ENCODE measurements at regions not wholly inside any gene's neighbourhood (a gene's known extent, or its start where the extent isn't known, plus 50 kb on each side); places are given as distances from the start of the nearest gene placed in this dataset.

DNA sequence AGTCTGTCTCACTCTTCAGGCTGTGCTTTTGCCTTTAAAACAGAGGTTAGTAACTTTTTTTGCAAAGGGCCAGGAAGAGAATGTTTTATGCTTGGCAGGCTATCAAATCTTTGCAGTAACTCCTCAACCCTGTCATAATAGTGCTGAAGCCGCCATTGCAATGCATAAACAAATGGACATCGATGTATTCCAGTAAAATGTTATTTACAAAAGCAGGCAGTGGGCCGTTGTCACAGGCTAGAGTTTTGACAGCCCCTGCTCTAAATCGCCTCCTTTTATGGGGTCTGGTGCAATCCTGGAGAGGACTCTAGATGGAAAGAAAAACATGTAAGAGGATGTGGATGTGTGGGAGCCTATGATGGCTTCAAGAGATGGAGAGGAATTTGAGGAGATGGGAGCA, 568.3 kb downstream of the TYW1 start:
- H3K36me3 ChIP-seq (ENCODE audit: control insufficient read depth, insufficient read depth, low read length) = no peaks in the 10 kb centered on the region
- 80% methylated on average over 4 of the region's 4 CpGs for WGBS (ENCODE audit: insufficient coverage)
- H3K4me1 ChIP-seq (ENCODE audit: control insufficient read depth, insufficient read depth, low read length) = no peaks in the 10 kb centered on the region
- Mint-ChIP-seq H3K27ac (no peak overlapping the region), H3K4me1 (no peaks in the 10 kb centered on the region), H3K27me3 (ENCODE audit: low read depth in 2 of 2) (no peaks in the 10 kb centered on the region), H3K9me3 (peaks cover 2 to 7% of the 10 kb centered on the region in 2 donors), H3K4me3 (no peak overlapping the region), H3K36me3 (no peaks in the 10 kb centered on the region)
- intact Hi-C loops (cut with micrococcal nuclease) = no loop called here
- DNase-seq (no peak), ATAC-seq (no peak)
- TF ChIP-seq, protein P1, sequence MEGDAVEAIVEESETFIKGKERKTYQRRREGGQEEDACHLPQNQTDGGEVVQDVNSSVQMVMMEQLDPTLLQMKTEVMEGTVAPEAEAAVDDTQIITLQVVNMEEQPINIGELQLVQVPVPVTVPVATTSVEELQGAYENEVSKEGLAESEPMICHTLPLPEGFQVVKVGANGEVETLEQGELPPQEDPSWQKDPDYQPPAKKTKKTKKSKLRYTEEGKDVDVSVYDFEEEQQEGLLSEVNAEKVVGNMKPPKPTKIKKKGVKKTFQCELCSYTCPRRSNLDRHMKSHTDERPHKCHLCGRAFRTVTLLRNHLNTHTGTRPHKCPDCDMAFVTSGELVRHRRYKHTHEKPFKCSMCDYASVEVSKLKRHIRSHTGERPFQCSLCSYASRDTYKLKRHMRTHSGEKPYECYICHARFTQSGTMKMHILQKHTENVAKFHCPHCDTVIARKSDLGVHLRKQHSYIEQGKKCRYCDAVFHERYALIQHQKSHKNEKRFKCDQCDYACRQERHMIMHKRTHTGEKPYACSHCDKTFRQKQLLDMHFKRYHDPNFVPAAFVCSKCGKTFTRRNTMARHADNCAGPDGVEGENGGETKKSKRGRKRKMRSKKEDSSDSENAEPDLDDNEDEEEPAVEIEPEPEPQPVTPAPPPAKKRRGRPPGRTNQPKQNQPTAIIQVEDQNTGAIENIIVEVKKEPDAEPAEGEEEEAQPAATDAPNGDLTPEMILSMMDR (IDR thresholded peaks at IDR 0.05) = no peak
- H3K27me3 ChIP-seq (ENCODE audit: control insufficient read depth, insufficient read depth, low read length) = no peaks in the 10 kb centered on the region
- H3K9me3 ChIP-seq (ENCODE audit: control insufficient read depth, insufficient read depth, low read length) = no peaks in the 10 kb centered on the region
- H3K4me3 ChIP-seq (ENCODE audit: low read length) = no peak overlapping the region
- no peak overlapping the region for H3K27ac ChIP-seq (ENCODE audit: low read length)

DNA sequence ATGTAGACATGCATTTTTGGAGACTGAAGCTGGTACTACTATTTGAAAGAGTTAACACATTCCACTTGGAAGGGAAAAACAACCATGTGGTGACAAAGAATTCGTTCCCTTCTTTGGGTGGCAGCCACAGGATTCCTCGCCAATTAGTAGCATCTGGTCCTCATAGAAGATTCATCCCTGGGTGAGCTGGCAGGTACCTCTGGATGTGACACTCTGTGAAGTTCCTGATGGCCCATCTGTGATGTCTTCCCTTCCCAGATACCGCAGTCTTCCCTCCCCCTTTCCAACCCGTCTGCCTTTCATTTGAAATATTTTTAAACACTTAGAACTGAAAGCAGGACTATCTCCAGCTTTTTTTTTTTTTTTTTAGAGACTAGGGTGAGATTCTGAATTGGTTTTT, 569.5 kb downstream of the TYW1 start:
- 68% methylated on average over 4 of the region's 4 CpGs for WGBS (ENCODE audit: insufficient coverage)
- H3K4me3 ChIP-seq (ENCODE audit: low read length) = no peak overlapping the region
- Mint-ChIP-seq H3K4me3 (no peak overlapping the region), H3K4me1 (no peaks in the 10 kb centered on the region), H3K27ac (no peak overlapping the region), H3K27me3 (ENCODE audit: low read depth in 2 of 2) (no peaks in the 10 kb centered on the region), H3K9me3 (peaks cover 4 to 10% of the 10 kb centered on the region in 2 donors), H3K36me3 (no peaks in the 10 kb centered on the region)
- intact Hi-C loops (cut with micrococcal nuclease) = no loop called here
- H3K27ac ChIP-seq (ENCODE audit: low read length) = no peak overlapping the region
- TF ChIP-seq, protein P1 (IDR thresholded peaks at IDR 0.05) = no peak
- no peaks in the 10 kb centered on the region for H3K4me1 ChIP-seq (ENCODE audit: control insufficient read depth, insufficient read depth, low read length)
- ATAC-seq = no peak
- no peak for DNase-seq
- no peaks in the 10 kb centered on the region for H3K9me3 ChIP-seq (ENCODE audit: control insufficient read depth, insufficient read depth, low read length)
- H3K36me3 ChIP-seq (ENCODE audit: control insufficient read depth, insufficient read depth, low read length) = no peaks in the 10 kb centered on the region
- H3K27me3 ChIP-seq (ENCODE audit: control insufficient read depth, insufficient read depth, low read length) = no peaks in the 10 kb centered on the region

DNA sequence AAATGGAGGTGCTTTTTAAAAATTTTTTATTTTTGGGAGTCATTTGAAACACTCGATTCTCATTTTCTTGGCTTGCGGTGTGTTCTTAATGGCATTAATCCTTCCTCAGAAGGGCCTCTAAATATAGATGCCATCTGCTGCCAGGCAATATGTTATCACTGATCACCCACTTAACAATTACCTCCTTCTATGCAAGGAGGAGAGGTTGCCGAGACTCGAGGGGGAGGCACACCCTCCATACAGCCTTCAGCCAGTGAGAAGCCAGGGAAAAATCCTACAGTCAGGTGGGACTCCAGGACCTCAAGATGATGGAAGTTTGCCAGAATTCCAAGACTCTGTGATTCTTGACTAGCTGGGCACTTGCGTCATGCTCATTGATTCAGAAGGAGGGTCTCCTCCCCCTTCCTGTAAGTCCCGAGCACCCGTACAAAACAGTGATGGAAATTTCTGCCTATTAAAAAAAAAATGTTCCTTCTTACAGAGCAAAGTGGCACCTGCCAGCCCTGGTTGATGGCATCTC, 574.5 kb downstream of the TYW1 start:
- Histone ChIP-seq H3K4me3 (ENCODE audit: low read length) (no peak overlapping the region), H3K4me1 (ENCODE audit: control insufficient read depth, insufficient read depth, low read length) (no peaks in the 10 kb centered on the region), H3K27ac (ENCODE audit: low read length) (no peak overlapping the region), H3K27me3 (ENCODE audit: control insufficient read depth, insufficient read depth, low read length) (no peaks in the 10 kb centered on the region), H3K36me3 (ENCODE audit: control insufficient read depth, insufficient read depth, low read length) (no peaks in the 10 kb centered on the region), H3K9me3 (ENCODE audit: control insufficient read depth, insufficient read depth, low read length) (no peaks in the 10 kb centered on the region)
- intact Hi-C loops (cut with micrococcal nuclease) = no loop called here
- Mint-ChIP-seq H3K27me3 (ENCODE audit: low read depth in 2 of 2) (no peaks in the 10 kb centered on the region), H3K9me3 (peaks cover 5 to 9% of the 10 kb centered on the region in 2 donors), H3K27ac (no peak overlapping the region), H3K4me3 (no peak overlapping the region), H3K4me1 (no peaks in the 10 kb centered on the region), H3K36me3 (no peaks in the 10 kb centered on the region)
- TF ChIP-seq, protein P1 (IDR thresholded peaks at IDR 0.05) = no peak
- 87% methylated on average over 7 of the region's 7 CpGs for WGBS (ENCODE audit: insufficient coverage)
- DNase-seq = no peak
- no peak for ATAC-seq

DNA sequence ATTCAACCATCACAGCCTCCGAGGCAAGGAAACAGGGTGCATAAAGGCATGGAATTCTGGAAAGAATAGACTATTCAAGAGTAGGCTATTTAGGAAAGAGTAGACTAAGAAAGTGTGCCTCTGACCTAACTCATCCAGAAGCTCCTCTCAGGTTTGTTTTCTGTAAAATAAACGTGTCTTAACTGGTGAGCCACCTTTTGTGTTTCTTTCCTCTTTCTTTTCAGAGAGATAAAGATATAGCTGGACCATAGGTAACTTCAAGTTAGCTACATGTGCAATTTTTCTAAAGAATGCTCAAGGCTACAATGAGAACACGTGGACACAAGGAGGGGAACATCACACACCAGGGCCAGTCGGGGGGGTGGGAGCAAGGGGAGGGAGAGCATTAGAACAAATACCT, 577.0 kb downstream of the TYW1 start:
- no peak for ATAC-seq
- Mint-ChIP-seq H3K27me3 (ENCODE audit: low read depth in 2 of 2) (no peaks in the 10 kb centered on the region), H3K4me1 (no peaks in the 10 kb centered on the region), H3K36me3 (no peaks in the 10 kb centered on the region), H3K9me3 (peaks cover 5 to 11% of the 10 kb centered on the region in 2 donors), H3K27ac (no peak overlapping the region), H3K4me3 (no peak overlapping the region)
- intact Hi-C loops (cut with micrococcal nuclease) = no loop called here
- H3K27ac ChIP-seq (ENCODE audit: low read length) = no peak overlapping the region
- WGBS (ENCODE audit: insufficient coverage) = 84% methylated on average over 3 of the region's 4 CpGs
- H3K4me3 ChIP-seq (ENCODE audit: low read length) = no peak overlapping the region
- H3K9me3 ChIP-seq (ENCODE audit: control insufficient read depth, insufficient read depth, low read length) = no peaks in the 10 kb centered on the region
- H3K27me3 ChIP-seq (ENCODE audit: control insufficient read depth, insufficient read depth, low read length) = no peaks in the 10 kb centered on the region
- TF ChIP-seq, protein P1 (IDR thresholded peaks at IDR 0.05) = no peak
- H3K36me3 ChIP-seq (ENCODE audit: control insufficient read depth, insufficient read depth, low read length) = no peaks in the 10 kb centered on the region
- no peaks in the 10 kb centered on the region for H3K4me1 ChIP-seq (ENCODE audit: control insufficient read depth, insufficient read depth, low read length)
- no peak for DNase-seq

Measured in natural killer cell (primary cell).